ENCODE measurements at regions not wholly inside any gene's neighbourhood (a gene's known extent, or its start where the extent isn't known, plus 50 kb on each side); places are given as distances from the start of the nearest gene placed in this dataset.

DNA sequence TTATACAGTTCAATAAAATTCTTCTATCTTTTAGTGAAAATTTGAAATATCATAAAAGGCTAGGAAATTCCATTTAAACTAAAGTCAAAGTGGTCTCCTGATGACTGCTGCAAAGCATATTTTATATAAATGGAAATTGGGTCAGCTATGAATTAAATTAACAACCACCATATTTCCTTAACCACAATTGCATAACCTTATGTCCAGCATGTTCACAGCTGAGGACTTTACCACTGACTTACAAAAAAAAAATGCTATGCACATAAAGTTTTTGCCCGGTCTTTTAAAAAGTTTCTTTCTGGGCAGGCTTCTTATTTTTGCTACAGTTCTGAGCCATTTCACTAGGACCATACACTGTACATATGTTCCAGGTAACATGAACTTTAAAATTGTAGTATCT, 208.6 kb upstream of the RGMB start:
- no peak for DNase-seq (ENCODE audit: low spot score)

DNA sequence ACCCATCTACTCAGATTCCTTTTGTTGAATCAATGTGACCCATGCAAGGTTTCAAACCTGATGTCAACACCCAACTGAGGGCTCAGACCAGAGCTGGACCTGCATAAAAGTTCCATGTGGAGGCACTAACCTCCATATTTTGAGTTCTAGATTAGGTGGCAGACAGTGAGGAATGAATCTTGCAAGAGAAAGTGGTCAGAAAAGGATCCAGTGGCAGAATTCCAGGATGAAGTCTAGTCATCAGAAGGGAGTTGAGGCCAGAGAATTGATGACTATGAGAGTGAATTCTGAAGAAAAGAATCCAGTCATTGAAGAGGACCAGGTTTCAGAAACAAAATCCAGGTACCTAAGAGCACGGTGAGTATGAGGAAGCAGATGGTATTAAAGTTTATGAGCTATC, 205.1 kb upstream of the RGMB start:
- no peak for DNase-seq (ENCODE audit: low spot score)

DNA sequence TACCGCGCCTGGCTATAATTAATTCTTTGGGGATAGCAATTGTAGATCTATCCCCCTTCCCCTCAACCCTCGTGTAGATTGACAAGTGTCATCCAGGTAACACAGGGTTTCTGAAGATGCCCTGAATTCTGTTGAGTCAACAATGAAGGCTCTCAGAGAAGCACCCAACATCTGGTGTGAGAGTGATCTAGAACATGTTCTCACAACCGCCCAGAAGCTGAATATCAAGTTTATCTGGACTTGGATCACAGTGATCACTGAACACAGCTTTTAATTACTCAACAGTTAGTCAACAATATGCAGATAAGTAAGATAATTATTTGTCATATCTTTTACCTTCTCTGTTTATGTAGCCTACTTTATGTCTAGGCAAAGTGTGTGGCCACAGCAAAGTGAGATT, 204.2 kb upstream of the RGMB start:
- no peak for DNase-seq (ENCODE audit: low spot score)

DNA sequence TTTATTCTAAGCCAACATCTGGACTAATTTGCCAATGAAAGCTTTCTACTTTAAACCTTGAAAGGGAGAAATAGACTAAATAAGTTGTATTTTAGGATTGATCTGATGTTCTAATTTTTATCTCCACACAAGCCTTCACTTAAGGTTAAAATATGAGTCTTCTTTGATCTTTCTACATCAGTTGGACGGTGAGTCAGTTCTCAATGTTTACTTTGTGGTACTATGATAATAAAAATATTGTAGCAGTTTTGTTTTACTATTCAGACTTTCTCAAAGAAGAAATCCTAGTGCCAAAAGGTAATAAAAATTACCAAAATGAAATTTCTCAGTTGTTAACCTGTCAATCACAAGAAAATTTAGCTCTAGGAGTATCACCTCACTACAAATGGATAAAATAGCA, 203.5 kb upstream of the RGMB start:
- DNase-seq (ENCODE audit: low spot score), result no peak

DNA sequence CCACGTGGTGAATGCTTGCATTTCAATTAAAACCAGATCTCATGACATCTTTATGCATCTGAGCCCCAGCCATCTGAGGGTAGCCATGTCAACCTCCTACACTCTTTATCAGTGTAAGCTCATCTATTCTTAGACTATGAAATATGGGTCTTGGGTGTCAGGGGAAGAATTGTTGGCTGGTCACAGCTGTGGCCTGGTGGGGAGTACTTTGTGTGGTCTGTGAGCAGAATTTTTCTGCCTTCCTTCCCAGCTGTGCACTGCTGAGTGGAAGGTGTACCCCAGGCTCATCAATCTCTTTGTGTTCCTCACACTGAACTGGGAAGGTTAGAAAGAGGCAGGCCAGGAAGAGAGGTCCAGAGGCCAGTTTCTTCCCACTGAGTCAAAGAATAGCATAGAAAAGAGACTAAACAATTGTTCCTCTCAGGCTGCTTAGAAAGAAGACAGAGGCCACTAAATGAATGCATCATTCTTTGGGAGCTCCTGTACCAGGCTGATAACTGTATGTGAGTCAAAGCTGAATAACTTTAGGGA, 202.7 kb upstream of the RGMB start:
- DNase-seq (ENCODE audit: low spot score), result no peak

DNA sequence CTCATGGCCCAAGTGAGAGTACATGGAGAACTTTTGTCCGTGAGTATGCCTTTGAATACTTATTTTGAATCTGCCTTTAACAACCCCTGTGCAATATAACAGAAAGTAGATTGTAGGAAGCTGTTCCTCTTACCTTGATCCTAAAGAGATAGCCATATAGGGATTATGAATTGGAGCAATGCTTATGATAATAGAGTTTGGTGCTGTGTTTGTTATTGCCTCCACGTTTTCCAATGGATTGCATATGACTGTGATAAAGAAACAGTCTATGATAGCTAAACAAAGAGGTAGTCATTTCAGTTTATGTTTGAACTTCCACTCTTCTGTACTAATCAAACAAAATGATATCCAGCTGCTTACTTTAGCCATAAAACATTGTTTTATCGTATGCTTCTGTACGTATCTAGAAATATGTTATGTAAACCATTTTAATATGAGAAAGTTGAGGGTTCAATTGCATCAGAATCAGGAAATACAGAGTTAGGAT, 199.6 kb upstream of the RGMB start:
- DNase-seq (ENCODE audit: low spot score), result no peak

DNA sequence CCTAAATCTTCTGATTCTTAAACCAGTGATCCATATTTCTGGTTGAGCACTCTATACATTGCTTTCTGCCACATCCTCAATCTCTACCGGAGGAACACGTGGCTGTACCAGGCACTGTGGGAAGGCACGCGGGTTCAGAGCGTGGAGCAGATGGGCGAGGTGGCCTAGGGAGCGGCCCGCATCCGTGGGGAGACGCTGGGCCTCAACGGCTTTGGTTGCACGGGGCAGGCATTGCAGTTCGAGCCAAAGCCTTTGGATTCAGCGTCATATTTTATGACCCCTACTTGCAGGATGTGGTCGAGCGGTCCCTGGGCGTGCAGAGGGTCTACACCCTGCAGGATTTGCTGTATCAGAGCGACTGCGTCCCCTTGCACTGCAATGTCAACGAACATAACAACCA, 197.2 kb upstream of the RGMB start:
- no peak for DNase-seq (ENCODE audit: low spot score)

DNA sequence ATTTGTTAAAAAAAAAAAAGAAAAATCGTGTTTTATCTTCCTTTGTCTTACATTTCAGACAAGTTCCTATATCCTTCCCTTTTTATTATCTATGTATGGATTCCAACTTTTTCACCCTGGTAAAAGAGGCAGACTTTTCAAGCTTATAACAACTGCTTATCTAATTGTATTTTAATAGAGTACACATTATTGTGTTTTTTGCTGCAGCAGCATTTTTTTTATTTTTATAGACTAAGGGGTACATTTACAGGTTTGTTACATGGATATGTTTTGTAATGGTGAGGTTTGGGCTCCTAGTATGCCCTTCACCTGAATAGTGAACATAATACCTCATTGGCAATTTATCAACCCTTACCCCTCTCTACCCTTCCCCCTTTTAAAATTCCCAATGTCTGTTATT, 195.0 kb upstream of the RGMB start:
- DNase-seq (ENCODE audit: low spot score), result no peak

DNA sequence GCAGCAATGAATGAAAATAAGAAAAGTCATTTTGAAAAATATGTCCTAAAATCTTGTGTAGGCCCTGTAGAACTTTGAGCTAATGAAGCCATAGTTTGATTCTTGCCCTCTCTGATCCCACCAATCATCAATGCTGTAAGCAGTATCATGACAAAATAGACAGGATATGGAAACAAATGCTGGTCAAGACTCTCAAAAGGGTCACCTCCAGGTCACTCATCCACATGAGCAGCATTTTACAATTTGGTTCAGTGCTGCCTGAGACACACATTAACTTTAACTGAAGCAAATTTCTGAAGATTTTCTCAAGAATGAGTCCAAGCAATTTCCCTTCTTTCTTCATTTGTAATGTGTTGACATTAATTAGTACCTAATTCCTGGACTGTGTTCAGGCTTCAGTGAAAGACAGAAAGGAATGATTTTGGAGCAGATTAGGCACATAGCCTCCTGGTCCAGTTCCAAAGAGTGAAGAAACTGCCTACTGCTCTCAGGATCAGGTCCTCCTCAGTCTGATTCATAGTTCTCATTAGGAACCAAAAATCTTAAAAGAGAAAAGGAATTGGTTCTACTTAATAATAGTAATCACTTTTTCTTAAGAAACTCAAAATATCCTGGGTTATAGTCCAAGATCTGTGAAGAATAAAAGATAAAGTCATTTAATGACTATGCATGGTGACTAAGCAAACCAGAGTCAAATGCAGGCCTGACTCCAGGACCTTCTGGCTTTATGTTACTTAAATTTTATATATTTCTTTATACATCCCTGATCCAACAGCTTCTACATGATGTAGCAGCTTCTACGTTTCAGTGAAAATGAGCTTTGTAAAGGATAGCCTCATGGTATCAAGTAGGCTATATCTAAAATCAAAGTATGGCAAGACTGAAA, 192.1 kb upstream of the RGMB start:
- no peak for DNase-seq (ENCODE audit: low spot score)

DNA sequence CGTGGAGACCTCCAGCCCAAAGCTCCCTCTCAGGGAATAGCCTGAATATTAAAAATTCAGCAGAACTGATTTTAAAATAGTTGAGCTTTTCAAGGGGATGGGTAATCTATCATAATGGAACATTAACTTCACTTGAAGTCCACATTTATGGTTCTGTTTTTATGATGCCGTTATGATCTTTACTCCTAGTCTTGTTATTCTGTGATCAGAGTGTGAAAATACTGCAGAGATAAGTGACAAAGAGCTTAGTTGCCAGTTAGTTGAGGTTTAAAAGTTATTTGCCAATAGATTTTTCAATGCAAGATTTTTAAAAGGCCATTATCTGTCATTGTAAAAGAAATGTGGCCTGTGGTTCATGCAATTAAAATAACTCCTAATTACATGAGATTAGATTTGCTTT, 189.9 kb upstream of the RGMB start:
- DNase-seq (ENCODE audit: low spot score), result no peak

DNA sequence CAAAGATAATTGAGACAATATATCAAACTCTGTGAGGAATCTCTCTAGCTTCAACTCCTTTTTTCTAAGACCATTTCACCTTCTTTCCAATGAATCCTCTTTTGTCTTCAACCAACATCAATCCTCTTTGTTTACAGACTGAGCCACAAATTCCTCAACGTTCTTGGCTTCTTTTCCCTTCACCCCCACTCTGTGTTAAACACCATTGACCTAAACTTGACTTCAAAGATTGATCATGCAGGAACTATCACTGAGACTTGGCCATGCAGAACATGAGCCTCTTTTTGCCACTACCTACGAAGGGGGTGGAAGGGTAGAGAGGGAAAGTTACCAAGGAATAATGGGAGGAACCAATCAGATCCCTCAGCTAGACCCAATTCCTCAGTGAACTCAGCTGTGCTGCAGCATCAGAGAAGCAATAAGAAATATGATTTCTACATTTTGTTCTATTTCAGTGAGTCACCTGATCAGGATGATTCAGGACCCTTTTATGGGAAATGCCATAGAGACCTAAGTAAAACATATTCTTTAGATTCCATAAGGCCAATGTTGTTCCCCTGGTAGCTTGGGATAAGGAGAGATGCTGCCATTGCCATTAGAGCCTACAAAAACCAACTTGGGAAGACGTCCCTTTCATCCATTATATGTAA, 187.7 kb upstream of the RGMB start:
- DNase-seq (ENCODE audit: low spot score), result no peak

DNA sequence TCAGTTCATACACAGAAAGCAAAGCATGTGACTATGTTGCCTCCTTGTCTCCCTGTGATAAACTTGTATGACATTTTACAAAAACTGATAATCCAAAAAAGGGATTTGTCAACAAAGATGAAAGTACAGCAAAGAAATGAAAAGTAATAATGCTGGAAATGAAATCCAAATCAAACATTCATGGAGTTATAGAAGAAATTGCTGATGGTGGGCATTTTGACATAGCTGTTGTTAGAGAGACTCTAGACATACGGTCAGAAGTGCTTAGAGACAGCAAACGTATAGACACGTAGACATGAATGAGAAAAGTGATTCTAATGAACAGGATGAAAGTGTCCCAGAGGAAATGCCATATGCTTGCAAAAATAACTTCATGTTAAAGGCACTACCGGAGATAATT, 186.9 kb upstream of the RGMB start:
- no peak for DNase-seq (ENCODE audit: low spot score)

DNA sequence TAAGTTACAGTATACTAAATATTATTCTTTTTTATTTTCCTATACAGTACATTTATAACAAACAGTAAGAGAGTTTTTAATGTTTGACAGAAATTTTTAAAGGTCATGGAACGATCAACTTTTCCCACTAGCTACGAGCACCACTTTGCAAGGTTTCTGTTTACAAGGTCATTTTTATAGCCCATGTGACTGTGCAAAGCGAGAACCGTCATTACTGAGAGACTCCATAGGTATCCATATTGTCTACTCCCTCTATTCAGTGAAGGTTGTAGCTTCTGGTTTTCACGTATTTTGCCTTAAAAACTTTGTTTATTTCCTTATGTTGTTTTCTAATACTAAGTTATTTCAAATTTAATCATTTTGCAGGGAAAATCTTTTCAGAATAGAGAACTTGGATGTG, 186.3 kb upstream of the RGMB start:
- no peak for DNase-seq (ENCODE audit: low spot score)

DNA sequence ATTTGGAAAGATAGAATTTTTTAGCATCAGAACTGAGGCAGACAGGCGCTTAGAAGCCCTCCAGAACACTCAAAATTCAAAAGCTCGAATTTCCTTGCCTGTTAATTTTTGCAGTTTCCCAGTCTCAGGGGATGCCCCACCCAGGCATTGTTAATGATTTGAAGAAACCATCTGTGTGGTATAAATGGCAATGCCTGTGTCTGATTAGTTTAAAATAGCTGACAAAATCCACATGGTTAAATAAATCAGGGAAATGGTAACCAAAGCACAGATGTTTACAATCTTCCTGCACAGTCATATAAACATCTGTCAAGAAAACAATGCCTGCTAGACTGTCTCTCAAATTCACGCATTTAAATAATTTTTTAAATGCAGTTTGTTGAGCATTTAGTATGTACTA, 185.2 kb upstream of the RGMB start:
- DNase-seq (ENCODE audit: low spot score), result no peak

DNA sequence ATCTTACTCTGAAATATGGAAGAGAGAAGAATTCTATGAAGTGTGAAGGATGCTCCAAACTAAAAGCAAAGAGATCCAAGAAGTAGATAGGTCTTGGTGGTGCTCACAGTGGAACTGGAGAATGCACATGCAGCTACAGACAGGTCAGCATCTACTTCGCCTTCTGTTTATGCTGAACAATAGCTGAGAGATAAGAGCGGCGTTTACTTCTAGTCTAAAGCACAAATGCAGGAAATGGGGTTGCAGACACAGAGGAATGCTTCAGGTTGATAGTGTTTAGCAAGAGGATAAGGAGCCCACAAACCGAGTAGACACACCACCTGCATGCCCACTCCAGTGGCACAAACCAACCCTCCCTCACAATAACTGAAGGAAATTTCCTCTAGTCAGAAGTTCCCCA, 180.0 kb upstream of the RGMB start:
- no peak for DNase-seq (ENCODE audit: low spot score)

DNA sequence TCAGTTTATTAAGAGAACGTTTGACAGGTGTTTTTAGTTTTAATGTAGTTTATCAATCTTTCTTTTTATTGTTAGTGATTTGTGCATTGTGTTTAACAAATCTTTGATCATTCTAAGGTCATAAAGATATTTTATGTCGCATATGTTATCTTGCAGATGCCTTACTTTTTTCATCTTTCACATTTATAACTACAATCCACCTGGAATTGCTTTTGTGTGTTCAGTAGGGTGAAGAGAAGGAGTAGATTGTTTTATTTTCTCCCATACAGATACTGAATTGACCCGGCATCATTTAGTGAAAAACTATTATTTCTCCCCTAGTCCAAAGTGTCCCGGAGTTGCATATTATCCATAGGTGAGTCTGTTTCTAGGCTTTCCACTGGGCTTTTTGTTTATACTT, 179.4 kb upstream of the RGMB start:
- no peak for DNase-seq (ENCODE audit: low spot score)

DNA sequence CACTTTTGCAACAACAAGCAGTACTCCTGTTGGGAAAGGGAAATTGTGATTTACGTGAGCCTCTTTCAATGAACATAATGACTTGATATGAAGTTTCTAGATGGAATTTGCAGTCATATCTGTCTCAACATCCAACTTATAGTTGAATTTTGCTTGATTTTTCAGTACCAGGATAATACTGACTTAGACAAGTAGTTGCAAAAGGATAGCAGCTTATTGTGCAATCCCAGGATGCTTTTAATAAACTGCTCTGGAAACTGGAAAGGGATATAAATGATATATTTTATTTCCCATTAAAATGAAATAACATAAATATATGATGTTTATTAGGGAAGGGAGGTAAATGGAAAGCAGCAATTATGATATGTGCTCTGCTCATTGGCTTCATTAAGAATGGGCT, 174.4 kb upstream of the RGMB start:
- DNase-seq (ENCODE audit: low spot score), result no peak

DNA sequence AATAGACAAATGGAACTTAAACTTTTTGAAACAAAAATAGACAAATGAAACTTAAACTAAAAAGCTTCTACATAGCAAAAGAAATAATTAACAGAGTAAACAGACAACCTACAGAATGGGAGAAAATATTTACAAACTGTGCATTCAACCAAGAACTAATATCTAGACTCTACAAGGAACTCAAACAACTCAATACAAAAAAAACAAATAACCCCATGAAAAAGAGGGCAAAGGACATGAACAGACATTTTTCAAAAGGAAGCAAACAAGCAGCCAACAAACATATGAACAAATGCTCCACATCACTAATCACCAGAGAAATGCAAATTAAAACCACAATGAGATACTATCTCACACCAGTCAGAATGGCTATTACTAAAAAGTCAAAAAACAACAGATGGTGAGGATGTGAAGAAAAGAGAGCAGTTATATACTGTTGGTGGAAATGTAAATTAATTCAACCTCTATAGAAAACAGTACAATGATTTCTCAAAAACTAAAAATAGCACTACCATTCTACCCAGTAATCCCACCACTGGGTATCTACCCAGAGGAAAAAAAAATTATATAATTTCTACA, 170.8 kb upstream of the RGMB start:
- no peak for DNase-seq (ENCODE audit: low spot score)

DNA sequence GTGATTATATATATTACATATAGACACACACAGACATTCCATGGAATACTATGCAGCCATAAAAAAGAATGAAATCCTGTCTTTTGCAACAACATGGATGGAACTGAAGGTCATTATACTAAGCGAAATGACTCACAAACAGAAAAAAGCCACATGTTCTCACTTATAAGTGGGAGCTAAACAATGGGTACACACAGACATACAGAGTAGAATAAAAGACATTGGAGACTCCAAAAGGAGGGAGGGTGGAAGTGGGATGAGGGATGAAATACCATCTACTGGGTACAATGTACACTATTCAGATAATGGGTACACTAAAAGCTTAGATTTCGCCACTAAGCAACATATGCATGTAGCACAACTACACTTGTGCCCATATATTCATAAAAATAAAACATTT, 170.0 kb upstream of the RGMB start:
- DNase-seq (ENCODE audit: low spot score), result no peak

DNA sequence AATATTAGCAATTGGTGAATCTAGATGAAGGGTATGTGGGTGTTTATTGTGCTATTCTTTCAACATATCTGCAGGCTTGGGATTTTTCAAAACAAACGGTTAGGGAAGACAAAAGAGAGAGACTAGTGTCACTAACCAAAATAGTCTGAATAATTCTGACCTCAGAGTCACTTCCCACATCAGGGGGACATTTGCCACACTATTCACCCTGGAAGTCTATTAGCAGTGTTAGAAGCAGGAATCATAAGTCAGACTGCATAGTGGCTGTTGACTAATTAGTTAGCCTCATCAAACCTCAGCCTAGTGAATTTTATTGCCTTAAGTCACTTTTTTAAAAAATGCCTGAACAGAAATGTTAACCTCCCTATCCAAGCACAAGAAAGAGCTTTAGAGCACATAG, 169.2 kb upstream of the RGMB start:
- no peak for DNase-seq (ENCODE audit: low spot score)

DNA sequence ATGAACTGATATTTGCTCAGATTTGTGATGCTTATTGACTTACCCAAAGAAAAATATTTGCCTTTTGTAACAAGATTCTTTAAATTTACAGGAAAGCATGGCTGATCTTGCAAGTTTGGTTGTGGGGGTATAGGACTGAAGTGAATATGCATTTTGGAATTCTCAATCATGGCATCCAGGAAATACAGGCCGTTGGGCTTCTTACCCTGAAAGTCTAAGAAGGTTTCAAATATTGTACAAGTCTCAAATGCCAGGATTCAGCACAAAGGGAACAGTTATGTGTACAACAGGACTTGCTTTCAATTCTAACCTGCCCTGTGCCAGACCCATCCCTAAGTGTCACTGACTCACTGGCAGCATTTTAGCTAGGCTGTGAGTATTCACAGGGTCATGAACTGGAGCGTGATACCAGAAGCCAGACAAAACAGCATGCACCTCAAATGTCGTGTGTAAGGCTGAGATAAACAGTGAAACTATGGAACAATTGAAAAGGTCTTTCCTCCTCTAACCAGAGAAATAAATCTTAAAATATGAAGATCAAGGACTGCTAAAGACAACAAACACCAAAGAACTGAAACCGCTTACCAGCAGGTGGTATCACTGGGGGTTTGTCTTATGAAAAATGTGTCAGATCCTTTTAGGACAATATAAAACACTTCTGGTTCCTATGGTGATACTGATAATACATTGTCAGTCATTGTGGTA, 168.6 kb upstream of the RGMB start:
- no peak for DNase-seq (ENCODE audit: low spot score)

DNA sequence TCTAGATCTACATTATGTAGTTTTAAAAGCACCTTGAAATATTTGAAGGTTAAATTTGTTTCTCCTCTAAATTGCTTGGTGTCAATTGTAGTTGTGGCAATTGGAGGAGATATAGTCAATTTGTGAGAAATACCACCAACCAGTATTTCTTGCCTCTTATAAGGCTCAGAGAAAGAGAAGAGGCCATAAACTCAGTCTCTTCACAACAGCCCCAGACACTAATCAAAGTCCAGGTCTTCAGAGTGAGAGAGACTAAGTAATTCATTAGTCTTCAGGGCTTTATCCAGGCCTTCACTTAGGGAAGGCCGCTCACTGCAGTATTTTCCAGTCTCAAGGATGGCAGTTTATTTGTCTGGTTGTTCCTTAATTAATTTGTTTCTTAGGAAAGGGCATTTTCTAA, 168.0 kb upstream of the RGMB start:
- no peak for DNase-seq (ENCODE audit: low spot score)

DNA sequence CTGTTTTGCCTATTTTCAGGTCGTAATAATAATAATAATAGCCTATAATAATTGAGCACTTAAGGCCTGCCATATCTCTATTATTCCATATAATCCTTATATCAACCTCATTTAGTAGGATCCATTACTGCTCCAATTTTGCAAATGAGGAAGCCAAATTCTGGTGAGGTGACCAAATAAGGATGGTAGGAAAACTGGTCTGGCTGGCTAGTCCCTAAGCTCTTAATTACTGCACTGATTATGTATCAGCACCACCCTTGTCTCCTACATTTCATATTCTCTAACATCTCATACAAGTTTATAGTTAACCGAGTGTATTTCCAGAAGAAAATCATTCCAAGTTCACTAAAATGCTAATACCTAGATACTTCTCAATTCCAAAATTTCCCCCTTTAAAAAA, 166.5 kb upstream of the RGMB start:
- no peak for DNase-seq (ENCODE audit: low spot score)
